HepG2 (cell line): ENCODE measurements at regions not wholly inside any gene's neighbourhood (a gene's known extent, or its start where the extent isn't known, plus 50 kb on each side); places are given as distances from the start of the nearest gene placed in this dataset.
A peak's percentile ranks its signal among the peaks of the same experiment; 100 is the strongest.

ENCODE experiments used
- ARID2 ChIP-seq: sonication (generic); formaldehyde crosslinking; IDR thresholded peaks from 2 replicates; pipeline ENCODE4 v1.8.1; 2022; ENCODE audit warnings: mild to moderate bottlenecking, missing genetic modification reagents, borderline replicate concordance
- DMAP1 ChIP-seq: IDR thresholded peaks from 2 replicates; pipeline ENCODE4 v1.6.1; 2016
- DMTF1 ChIP-seq: sonication (generic); formaldehyde crosslinking; IDR thresholded peaks from 2 replicates; pipeline ENCODE4 v1.4.0; 2020; ENCODE audit warnings: mild to moderate bottlenecking, missing genetic modification reagents
- E2F2 ChIP-seq: sonication (generic); formaldehyde crosslinking; IDR thresholded peaks from 2 replicates; pipeline ENCODE4 v1.4.0; 2020; ENCODE audit warnings: missing genetic modification reagents, borderline replicate concordance
- ESRRA ChIP-seq: sonication (generic); formaldehyde crosslinking; IDR thresholded peaks from 2 replicates; pipeline ENCODE4 v1.5.1; 2020; ENCODE audit warnings: mild to moderate bottlenecking, low read depth, missing genetic modification reagents
- GATAD1 ChIP-seq: IDR thresholded peaks from 2 replicates; pipeline ENCODE4 v1.6.1; 2016; ENCODE audit warnings: missing genetic modification reagents, missing compliant biosample characterization
- GTF2F1 ChIP-seq: fragments of 150-350 bp; IDR thresholded peaks from 2 replicates; pipeline ENCODE4 v1.6.1; 2014; ENCODE audit warnings: low read length
- HHEX ChIP-seq: IDR thresholded peaks from 2 replicates; pipeline ENCODE4 v1.6.1; 2016; ENCODE audit warnings: control low read depth
- IRF2 ChIP-seq: IDR thresholded peaks from 2 replicates; pipeline ENCODE4 v1.6.1; 2018; ENCODE audit warnings: missing genetic modification reagents, missing compliant biosample characterization
- KDM6A ChIP-seq: IDR thresholded peaks from 2 replicates; pipeline ENCODE4 v1.6.1; 2016; ENCODE audit warnings: low read depth
- MEIS2 ChIP-seq: sonication (generic); formaldehyde crosslinking; IDR thresholded peaks from 2 replicates; pipeline ENCODE4 v1.9.0; 2021; ENCODE audit warnings: mild to moderate bottlenecking, missing genetic modification reagents
- MIER2 ChIP-seq: IDR thresholded peaks from 2 replicates; pipeline ENCODE4 v1.6.1; 2016; ENCODE audit warnings: missing biosample characterization, missing genetic modification reagents
- NFRKB ChIP-seq: fragments of 450-650 bp; IDR thresholded peaks from 2 replicates; pipeline ENCODE4 v1.6.1; 2017
- PAX8 ChIP-seq: sonication (generic); formaldehyde crosslinking; IDR thresholded peaks from 2 replicates; pipeline ENCODE4 v1.8.0; 2022; ENCODE audit warnings: mild to moderate bottlenecking, missing genetic modification reagents, borderline replicate concordance
- PCBP1 ChIP-seq: fragments of 200-400 bp; formaldehyde crosslinking; IDR thresholded peaks from 2 replicates; pipeline ENCODE4 v1.6.1; 2017; ENCODE audit warnings: mild to moderate bottlenecking, low read depth, low read length, borderline replicate concordance
- TEAD3 ChIP-seq: optimal IDR thresholded peaks from 2 replicates; pipeline ENCODE3; 2016; ENCODE audit warnings: borderline replicate concordance
- THAP11 ChIP-seq: IDR thresholded peaks from 2 replicates; pipeline ENCODE4 v1.6.1; 2016; ENCODE audit warnings: missing biosample characterization, missing genetic modification reagents
- ZBTB10 ChIP-seq: sonication (generic); formaldehyde crosslinking; IDR thresholded peaks from 2 replicates; pipeline ENCODE4 v1.4.0; 2020; ENCODE audit warnings: missing genetic modification reagents, borderline replicate concordance
- ZNF207 ChIP-seq: fragments of 450-650 bp; IDR thresholded peaks from 2 replicates; pipeline ENCODE4 v1.6.1; 2016; ENCODE audit warnings: antibody characterized with exemption, borderline replicate concordance
- ZNF567 ChIP-seq: sonication (generic); formaldehyde crosslinking; IDR thresholded peaks from 2 replicates; pipeline ENCODE4 v1.8.1; 2023; ENCODE audit warnings: mild to moderate bottlenecking, missing genetic modification reagents, borderline replicate concordance
- ZNF597 ChIP-seq: sonication (generic); formaldehyde crosslinking; IDR thresholded peaks from 2 replicates; pipeline ENCODE4 v1.5.0; 2020; ENCODE audit warnings: missing genetic modification reagents
- TF ChIP-seq, protein P1 (sequence below): sonication (generic); formaldehyde crosslinking; conservative IDR thresholded peaks from 2 replicates; pipeline ENCODE4 v1.8.0; 2022; ENCODE audit warnings: low read depth, missing genetic modification reagents

DNA sequence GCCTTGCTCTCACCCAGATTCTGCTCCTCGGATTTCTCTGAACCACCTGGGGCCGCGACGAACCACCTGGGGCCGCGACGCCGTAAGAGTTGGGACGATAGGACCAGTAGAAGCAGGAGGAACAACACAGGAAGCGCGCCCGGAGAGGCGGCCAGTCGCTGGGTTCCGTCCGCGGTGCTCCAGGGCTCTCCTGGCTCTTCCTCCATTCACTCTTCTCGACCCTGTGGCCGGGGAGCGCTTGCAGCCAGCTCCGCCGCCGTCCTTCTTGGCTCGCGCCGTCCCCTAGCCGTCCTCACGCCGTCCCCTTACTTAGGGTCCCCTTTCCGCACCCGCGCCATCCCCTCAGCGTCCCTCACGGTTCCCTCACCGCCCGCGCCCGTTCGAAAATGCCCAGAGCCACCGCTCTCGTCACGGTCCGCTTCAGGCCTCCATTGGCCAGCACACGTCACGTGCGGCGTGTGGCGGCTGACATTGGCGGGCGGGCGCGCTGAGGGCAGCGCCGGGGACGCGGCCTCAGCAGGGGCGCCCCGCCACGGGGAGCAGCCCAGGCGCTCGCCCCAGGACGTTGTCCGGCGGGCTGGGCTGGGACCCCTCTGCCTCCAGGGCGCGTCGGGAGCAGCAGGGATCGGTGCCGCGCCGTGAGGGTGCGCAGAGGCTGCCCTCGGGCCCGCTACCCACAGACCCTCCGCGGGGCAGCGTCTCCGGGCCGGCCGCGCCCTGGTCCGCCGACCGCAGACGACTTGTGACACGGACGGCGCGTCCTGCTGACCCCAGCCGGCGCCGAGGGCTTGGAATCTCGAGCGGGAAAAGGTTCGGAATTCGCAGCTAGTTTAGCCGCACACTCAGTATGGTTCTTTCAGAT lies 53.7 kb upstream of the PTPDC1 start (continued):
- TF ChIP-seq ZBTB10 (CRISPR knock-in tag) (peak; percentile 85), NFRKB (no peak), THAP11 (CRISPR knock-in tag) (peak; percentile 73), DMAP1 (CRISPR knock-in tag) (no peak; the same call in 1 of the 2 replicates), IRF2 (CRISPR knock-in tag) (peak; percentile 63; the same call in 1 of the 2 replicates), ZNF567 (CRISPR knock-in tag) (peak; percentile 82; the same call in 1 of the 2 replicates), ZNF597 (CRISPR knock-in tag) (no peak), ESRRA (CRISPR knock-in tag) (peak; percentile 53; the same call in 1 of the 2 replicates), KDM6A (CRISPR knock-in tag) (no peak), MEIS2 (CRISPR knock-in tag) (peak; percentile 82; the same call in 1 of the 2 replicates), MIER2 (CRISPR knock-in tag) (no peak), PCBP1 (no peak), E2F2 (CRISPR knock-in tag) (no peak), PAX8 (CRISPR knock-in tag) (peak; percentile 65; the same call in 1 of the 2 replicates), HHEX (CRISPR knock-in tag) (no peak), ZNF207 (no peak), ARID2 (CRISPR knock-in tag) (no peak), TEAD3 (peak; percentile 36), GTF2F1 (no peak), DMTF1 (no peak), GATAD1 (CRISPR knock-in tag) (peak; percentile 72)
- TF ChIP-seq, protein P1, sequence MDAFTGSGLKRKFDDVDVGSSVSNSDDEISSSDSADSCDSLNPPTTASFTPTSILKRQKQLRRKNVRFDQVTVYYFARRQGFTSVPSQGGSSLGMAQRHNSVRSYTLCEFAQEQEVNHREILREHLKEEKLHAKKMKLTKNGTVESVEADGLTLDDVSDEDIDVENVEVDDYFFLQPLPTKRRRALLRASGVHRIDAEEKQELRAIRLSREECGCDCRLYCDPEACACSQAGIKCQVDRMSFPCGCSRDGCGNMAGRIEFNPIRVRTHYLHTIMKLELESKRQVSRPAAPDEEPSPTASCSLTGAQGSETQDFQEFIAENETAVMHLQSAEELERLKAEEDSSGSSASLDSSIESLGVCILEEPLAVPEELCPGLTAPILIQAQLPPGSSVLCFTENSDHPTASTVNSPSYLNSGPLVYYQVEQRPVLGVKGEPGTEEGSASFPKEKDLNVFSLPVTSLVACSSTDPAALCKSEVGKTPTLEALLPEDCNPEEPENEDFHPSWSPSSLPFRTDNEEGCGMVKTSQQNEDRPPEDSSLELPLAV (CRISPR knock-in tag): peak; percentile 66; the same call in 1 of the 2 replicates
